ENCODE measurements at regions not wholly inside any gene's neighbourhood (a gene's known extent, or its start where the extent isn't known, plus 50 kb on each side); places are given as distances from the start of the nearest gene placed in this dataset.

- TF ChIP-seq CTCF (IDR thresholded peaks at IDR 0.05) (no peak), TP53 (CRISPR knock-in tag; IDR thresholded peaks at IDR 0.05) (no peak), SP1 (CRISPR knock-in tag; conservative IDR thresholded peaks at IDR 0.05) (no peak), TCF7 (CRISPR knock-in tag; IDR thresholded peaks at IDR 0.05; ENCODE audit: low read depth) (no peak), ZNF281 (CRISPR knock-in tag; IDR thresholded peaks at IDR 0.05) (no peak), NFYB (CRISPR knock-in tag; conservative IDR thresholded peaks at IDR 0.05; ENCODE audit: low read depth) (no peak), TEAD1 (CRISPR knock-in tag; IDR thresholded peaks at IDR 0.05) (no peak), MAX (CRISPR knock-in tag; IDR thresholded peaks at IDR 0.05) (no peak), ZBTB21 (CRISPR knock-in tag; IDR thresholded peaks at IDR 0.05; ENCODE audit: borderline replicate concordance) (no peak), E2F5 (CRISPR knock-in tag; IDR thresholded peaks at IDR 0.05) (no peak), PREB (CRISPR knock-in tag; IDR thresholded peaks at IDR 0.05; ENCODE audit: borderline replicate concordance) (no peak), ZNF121 (CRISPR knock-in tag; IDR thresholded peaks at IDR 0.05) (no peak), ATF1 (CRISPR knock-in tag; IDR thresholded peaks at IDR 0.05) (no peak)
These were observed 711.8 kb upstream of the CTNND2 start for GRCh38 chr5:12616093-12616492.

All from WTC11 (cell line).